MM.1S (cell line): ENCODE measurements at regions not wholly inside any gene's neighbourhood (a gene's known extent, or its start where the extent isn't known, plus 50 kb on each side); places are given as distances from the start of the nearest gene placed in this dataset.

Experiments used
- DNase-seq: peaks from one replicate; pipeline ENCODE4 v3.0.0-alpha.2; 2015
- H2AFZ ChIP-seq: fragments of 300-600 bp; sonication (generic); 2 replicates; pipeline ENCODE4 v1.6.0; 2016; ENCODE audit warnings: antibody characterized with exemption, low read length
- H3F3A ChIP-seq: fragments of 300-600 bp; sonication (generic); 2 replicates; pipeline ENCODE4 v1.6.1; 2016; ENCODE audit warnings: mild to moderate bottlenecking, antibody characterized with exemption, low read length, moderate library complexity, mixed read lengths; ENCODE audit not compliant: insufficient read depth
- H3K27ac ChIP-seq: fragments of 300-600 bp; sonication (generic); 2 replicates; pipeline ENCODE4 v1.5.1; 2016; ENCODE audit warnings: mild to moderate bottlenecking, low read length
- H3K27me3 ChIP-seq: fragments of 300-600 bp; sonication (generic); replicated peaks from 2 replicates; pipeline ENCODE4 v1.6.0; 2016; ENCODE audit warnings: low read length; ENCODE audit not compliant: insufficient read depth
- H3K36me3 ChIP-seq: fragments of 300-600 bp; sonication (generic); replicated peaks from 2 replicates; pipeline ENCODE4 v1.6.1; 2016; ENCODE audit warnings: mild to moderate bottlenecking, low read length, mixed read lengths; ENCODE audit not compliant: insufficient read depth
- H3K4me1 ChIP-seq: fragments of 300-600 bp; sonication (generic); 2 replicates; pipeline ENCODE4 v1.6.1; 2016; ENCODE audit warnings: low read length, mixed read lengths
- H3K4me2 ChIP-seq: fragments of 300-600 bp; sonication (generic); 2 replicates; pipeline ENCODE4 v1.6.0; 2016; ENCODE audit warnings: low read depth, low read length
- H3K4me3 ChIP-seq: fragments of 300-600 bp; sonication (generic); 2 replicates; pipeline ENCODE4 v1.5.1; 2016; ENCODE audit warnings: low read length, mixed read lengths
- H3K79me2 ChIP-seq: fragments of 300-600 bp; sonication (generic); 2 replicates; pipeline ENCODE4 v1.6.1; 2016; ENCODE audit warnings: mixed run types, low read length, mixed read lengths
- H3K9ac ChIP-seq: fragments of 300-600 bp; sonication (generic); 2 replicates; pipeline ENCODE4 v1.6.1; 2016; ENCODE audit warnings: low read length, mixed read lengths
- H3K9me2 ChIP-seq: fragments of 300-600 bp; sonication (generic); replicated peaks from 2 replicates; pipeline ENCODE4 v1.6.1; 2016; ENCODE audit warnings: mild to moderate bottlenecking, low read length, mixed read lengths; ENCODE audit not compliant: insufficient read depth
- H3K9me3 ChIP-seq: fragments of 300-600 bp; sonication (generic); replicated peaks from 2 replicates; pipeline ENCODE4 v1.6.1; 2016; ENCODE audit warnings: mild to moderate bottlenecking, low read length, mixed read lengths; ENCODE audit not compliant: insufficient read depth
- H4K20me1 ChIP-seq: fragments of 300-600 bp; sonication (generic); 2 replicates; pipeline ENCODE4 v1.6.1; 2016; ENCODE audit warnings: mild to moderate bottlenecking, low read length, moderate library complexity, mixed read lengths; ENCODE audit not compliant: insufficient read depth
- EZH2 ChIP-seq: fragments of 300-600 bp; sonication (generic); optimal IDR thresholded peaks from 2 replicates; pipeline ENCODE3; 2017; ENCODE audit warnings: low read depth, mild to moderate bottlenecking, antibody characterized with exemption, low read length, mixed read lengths
- EZH2phosphoT487 ChIP-seq: fragments of 300-600 bp; sonication (generic); IDR thresholded peaks from 2 replicates; pipeline ENCODE4 v1.6.1; 2018; ENCODE audit warnings: antibody characterized with exemption, low read length
- TF ChIP-seq, protein P1 (sequence below): fragments of 300-600 bp; sonication (generic); IDR thresholded peaks from 2 replicates; pipeline ENCODE4 v1.5.1; 2016; ENCODE audit warnings: antibody characterized with exemption, low read length, mixed read lengths

DNA sequence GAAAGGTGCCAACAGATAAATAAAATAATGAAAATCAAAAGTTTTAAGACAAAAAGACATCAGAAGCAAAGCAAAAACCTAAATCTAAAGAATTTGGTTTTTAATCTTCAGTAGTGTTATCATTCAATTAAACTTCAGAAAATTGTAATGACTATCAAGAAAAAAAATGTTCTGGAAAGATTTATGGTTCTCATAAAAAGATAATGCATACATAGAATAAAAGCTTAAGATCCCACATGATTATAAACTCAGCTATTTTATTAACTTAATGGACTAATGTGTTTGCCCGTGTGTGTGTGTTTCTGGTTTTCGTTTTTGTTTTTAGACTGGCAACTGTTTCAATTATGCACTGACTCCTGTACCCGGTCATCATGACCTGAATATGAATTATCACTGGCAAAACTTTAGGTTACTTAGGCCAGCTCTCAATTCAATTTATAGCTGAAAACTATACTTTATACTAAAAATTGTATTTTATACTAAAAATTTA is 217.5 kb upstream of the DKK2 start:
- DNase-seq, result no peak
- no peaks in the 10 kb centered on the region for H3K9me3 ChIP-seq
- TF ChIP-seq EZH2 (no peak), EZH2phosphoT487 (no peak)
- TF ChIP-seq, protein P1, sequence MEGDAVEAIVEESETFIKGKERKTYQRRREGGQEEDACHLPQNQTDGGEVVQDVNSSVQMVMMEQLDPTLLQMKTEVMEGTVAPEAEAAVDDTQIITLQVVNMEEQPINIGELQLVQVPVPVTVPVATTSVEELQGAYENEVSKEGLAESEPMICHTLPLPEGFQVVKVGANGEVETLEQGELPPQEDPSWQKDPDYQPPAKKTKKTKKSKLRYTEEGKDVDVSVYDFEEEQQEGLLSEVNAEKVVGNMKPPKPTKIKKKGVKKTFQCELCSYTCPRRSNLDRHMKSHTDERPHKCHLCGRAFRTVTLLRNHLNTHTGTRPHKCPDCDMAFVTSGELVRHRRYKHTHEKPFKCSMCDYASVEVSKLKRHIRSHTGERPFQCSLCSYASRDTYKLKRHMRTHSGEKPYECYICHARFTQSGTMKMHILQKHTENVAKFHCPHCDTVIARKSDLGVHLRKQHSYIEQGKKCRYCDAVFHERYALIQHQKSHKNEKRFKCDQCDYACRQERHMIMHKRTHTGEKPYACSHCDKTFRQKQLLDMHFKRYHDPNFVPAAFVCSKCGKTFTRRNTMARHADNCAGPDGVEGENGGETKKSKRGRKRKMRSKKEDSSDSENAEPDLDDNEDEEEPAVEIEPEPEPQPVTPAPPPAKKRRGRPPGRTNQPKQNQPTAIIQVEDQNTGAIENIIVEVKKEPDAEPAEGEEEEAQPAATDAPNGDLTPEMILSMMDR, result no peak
- H3K4me1 ChIP-seq, result no peaks in the 10 kb centered on the region
- no peak overlapping the region for H3K4me3 ChIP-seq
- H3K9me2 ChIP-seq, result no peaks in the 10 kb centered on the region
- H3K4me2 ChIP-seq, result no peak overlapping the region
- H3K27ac ChIP-seq, result no peak overlapping the region
- H3K9ac ChIP-seq, result no peak overlapping the region
- no peaks in the 10 kb centered on the region for H3F3A ChIP-seq
- no peaks in the 10 kb centered on the region for H3K27me3 ChIP-seq
- no peak overlapping the region for H2AFZ ChIP-seq
- H3K36me3 ChIP-seq, result no peaks in the 10 kb centered on the region
- H4K20me1 ChIP-seq, result no peaks in the 10 kb centered on the region
- H3K79me2 ChIP-seq, result no peaks in the 10 kb centered on the region

DNA sequence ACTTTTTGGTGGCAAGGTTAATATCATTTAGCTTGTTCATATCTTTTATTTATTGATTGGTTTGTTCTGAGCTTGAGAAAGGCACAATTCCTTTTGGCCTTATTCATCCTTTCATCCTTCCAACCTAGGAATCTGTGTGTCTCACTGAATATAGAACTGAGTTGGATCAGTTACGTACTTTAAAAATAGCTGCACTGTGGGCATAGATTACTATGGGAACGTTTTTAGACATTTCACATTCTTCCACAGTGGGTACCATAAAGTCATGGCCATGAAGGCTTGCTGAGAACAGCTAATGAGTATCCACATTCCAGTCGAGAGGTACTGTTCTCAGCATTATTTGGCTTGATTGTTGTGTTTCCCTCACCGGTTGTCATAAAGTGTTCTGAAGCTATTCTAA is 217.0 kb upstream of the DKK2 start:
- Histone ChIP-seq H3F3A (no peaks in the 10 kb centered on the region), H3K27me3 (no peaks in the 10 kb centered on the region), H3K9ac (no peak overlapping the region), H2AFZ (no peak overlapping the region), H3K4me1 (no peaks in the 10 kb centered on the region), H3K27ac (no peak overlapping the region), H4K20me1 (no peaks in the 10 kb centered on the region), H3K79me2 (no peaks in the 10 kb centered on the region), H3K9me3 (no peaks in the 10 kb centered on the region), H3K36me3 (no peaks in the 10 kb centered on the region), H3K4me3 (no peak overlapping the region), H3K4me2 (no peak overlapping the region), H3K9me2 (no peaks in the 10 kb centered on the region)
- DNase-seq, result no peak
- no peak for TF ChIP-seq EZH2phosphoT487
- TF ChIP-seq, protein P1, result no peak
- no peak for TF ChIP-seq EZH2

DNA sequence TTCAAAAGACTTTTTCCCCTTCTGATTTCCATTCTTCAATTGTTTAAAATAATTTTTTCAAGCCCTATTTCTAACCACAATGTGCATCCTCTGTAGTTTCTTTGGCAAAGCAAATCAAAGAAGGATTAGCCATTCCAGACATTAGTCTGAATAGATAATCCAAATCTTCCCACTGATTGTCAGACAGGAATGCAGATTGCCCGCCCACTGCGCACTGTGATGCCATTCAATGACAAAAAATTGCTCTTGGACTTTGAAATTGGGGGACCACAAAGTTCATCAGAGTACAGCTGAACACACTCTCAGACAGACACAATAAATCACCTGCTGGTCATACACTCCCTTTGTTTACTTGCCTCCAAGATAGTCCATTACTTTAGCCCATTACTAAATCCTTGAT is 216.5 kb upstream of the DKK2 start:
- Histone ChIP-seq H3K27ac (no peak overlapping the region), H3K4me2 (no peak overlapping the region), H2AFZ (no peak overlapping the region), H3F3A (no peaks in the 10 kb centered on the region), H3K9ac (no peak overlapping the region), H3K36me3 (no peaks in the 10 kb centered on the region), H3K79me2 (no peaks in the 10 kb centered on the region), H3K4me3 (no peak overlapping the region), H3K9me3 (no peaks in the 10 kb centered on the region), H3K4me1 (no peaks in the 10 kb centered on the region), H3K9me2 (no peaks in the 10 kb centered on the region), H4K20me1 (no peaks in the 10 kb centered on the region), H3K27me3 (no peaks in the 10 kb centered on the region)
- TF ChIP-seq EZH2, result no peak
- TF ChIP-seq, protein P1, result no peak
- TF ChIP-seq EZH2phosphoT487, result no peak
- DNase-seq, result no peak
